ENCODE measurements at regions not wholly inside any gene's neighbourhood (a gene's known extent, or its start where the extent isn't known, plus 50 kb on each side); places are given as distances from the start of the nearest gene placed in this dataset.

DNA sequence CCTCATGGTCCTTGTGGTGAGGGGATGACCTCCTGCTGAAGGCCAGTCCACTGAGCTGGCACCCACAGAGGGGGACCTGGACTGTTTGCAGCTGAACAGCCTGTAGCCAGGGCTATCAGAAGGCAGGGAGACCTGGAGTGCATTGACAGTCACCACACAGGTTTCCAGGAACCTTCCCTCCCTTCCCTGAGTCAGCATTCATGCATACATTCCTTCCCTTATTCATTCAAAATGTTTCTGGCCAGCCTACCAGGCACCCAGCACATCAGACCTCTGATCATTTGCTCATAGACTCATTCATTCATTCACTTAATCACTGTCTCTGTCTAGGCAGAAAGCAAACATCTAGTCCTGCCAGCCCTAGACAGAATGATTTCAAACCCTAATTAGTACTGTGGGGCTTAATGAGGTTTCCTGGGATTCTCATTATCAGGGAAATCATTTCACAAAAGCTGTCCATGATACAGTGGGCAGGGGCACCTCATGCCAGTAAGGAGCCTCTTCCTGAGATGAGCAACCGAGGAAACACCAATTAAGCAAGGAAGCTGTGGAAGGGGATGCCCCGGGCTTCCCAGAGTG is 110.1 kb upstream of the PPP1R26 start:
- POLR2A ChIA-PET, result no interaction called here
- CTCF ChIA-PET, result no interaction called here
- no peak for DNase-seq (ENCODE audit: extremely low spot score)
- no peak for TF ChIP-seq CTBP1 (IDR thresholded peaks at IDR 0.05; ENCODE audit: borderline replicate concordance)
- TF ChIP-seq FOXK2 (IDR thresholded peaks at IDR 0.05), result no peak
- no peak for TF ChIP-seq ZNF384 (IDR thresholded peaks at IDR 0.05)
- no peak for TF ChIP-seq FOXM1 (IDR thresholded peaks at IDR 0.05; ENCODE audit: borderline replicate concordance)
- TF ChIP-seq LEF1 (IDR thresholded peaks at IDR 0.05; ENCODE audit: borderline replicate concordance), result no peak
- no peak for TF ChIP-seq FOXA1 (IDR thresholded peaks at IDR 0.05)
- no peak for TF ChIP-seq ARNT (IDR thresholded peaks at IDR 0.05)
- no peak for TF ChIP-seq HDGF (IDR thresholded peaks at IDR 0.05; ENCODE audit: borderline replicate concordance)
- no peak for TF ChIP-seq L3MBTL2 (conservative IDR thresholded peaks at IDR 0.05)
- no peak for TF ChIP-seq ELF4 (IDR thresholded peaks at IDR 0.05)
- no peak for TF ChIP-seq SP1 (IDR thresholded peaks at IDR 0.05)
- TF ChIP-seq, protein P1, sequence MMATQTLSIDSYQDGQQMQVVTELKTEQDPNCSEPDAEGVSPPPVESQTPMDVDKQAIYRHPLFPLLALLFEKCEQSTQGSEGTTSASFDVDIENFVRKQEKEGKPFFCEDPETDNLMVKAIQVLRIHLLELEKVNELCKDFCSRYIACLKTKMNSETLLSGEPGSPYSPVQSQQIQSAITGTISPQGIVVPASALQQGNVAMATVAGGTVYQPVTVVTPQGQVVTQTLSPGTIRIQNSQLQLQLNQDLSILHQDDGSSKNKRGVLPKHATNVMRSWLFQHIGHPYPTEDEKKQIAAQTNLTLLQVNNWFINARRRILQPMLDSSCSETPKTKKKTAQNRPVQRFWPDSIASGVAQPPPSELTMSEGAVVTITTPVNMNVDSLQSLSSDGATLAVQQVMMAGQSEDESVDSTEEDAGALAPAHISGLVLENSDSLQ (IDR thresholded peaks at IDR 0.05), result no peak
- TF ChIP-seq NFRKB (IDR thresholded peaks at IDR 0.05), result no peak
- no peak for TF ChIP-seq TARDBP (IDR thresholded peaks at IDR 0.05)
- TF ChIP-seq BHLHE40 (IDR thresholded peaks at IDR 0.05; ENCODE audit: borderline replicate concordance), result no peak

DNA sequence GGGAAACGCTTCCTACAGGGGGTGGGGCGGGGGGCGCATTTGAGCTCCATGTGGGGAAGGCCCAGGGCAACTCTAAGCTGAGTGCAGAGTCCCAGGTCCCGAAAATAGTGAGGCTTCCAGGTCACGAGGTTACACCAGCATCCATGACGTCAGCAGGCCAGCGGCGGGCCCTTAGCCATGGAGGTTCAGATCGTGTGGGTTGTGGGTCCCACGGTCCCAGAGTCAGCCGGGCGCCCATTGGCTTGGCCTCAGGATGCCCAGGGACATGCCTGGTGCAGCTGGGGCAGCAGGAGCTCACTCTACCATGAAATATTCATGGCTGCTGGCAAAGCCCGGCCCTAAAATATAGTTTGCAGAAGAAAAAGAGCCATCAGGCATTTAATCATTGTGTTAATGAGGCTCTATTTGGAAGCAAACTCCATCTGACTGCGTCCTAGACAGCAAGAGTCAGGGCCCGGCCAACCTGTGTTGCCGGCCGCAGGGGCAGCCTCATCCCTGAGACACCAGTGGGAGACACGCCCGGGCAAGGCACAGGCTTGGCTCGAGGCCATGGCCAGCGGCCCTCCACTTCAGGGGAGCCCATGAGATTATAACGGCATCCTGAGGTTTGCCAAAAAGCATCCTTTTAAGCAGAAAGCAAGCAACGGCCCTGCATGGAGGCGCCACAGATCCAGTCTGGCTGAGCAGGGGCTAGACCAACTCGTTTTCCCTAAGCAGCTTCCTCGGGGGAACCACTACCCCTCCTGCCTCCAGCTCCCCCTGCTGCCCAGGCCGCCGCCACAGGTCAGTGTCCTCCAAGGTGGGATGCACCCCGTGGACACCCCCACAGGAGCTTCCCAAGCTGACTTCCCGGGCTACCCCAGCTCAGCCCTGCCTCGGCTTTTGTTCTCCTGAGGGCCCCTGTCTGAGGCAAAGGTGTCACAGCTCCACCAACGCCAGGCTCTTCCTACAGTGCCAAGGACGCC is 108.9 kb upstream of the PPP1R26 start:
- no peak for DNase-seq (ENCODE audit: extremely low spot score)
- TF ChIP-seq HDGF (IDR thresholded peaks at IDR 0.05; ENCODE audit: borderline replicate concordance) (no peak), CTBP1 (IDR thresholded peaks at IDR 0.05; ENCODE audit: borderline replicate concordance) (no peak), SP1 (IDR thresholded peaks at IDR 0.05) (no peak), FOXM1 (IDR thresholded peaks at IDR 0.05; ENCODE audit: borderline replicate concordance) (no peak), FOXA1 (IDR thresholded peaks at IDR 0.05) (no peak), ZNF384 (IDR thresholded peaks at IDR 0.05) (no peak), LEF1 (IDR thresholded peaks at IDR 0.05; ENCODE audit: borderline replicate concordance) (no peak), L3MBTL2 (conservative IDR thresholded peaks at IDR 0.05) (no peak), ELF4 (IDR thresholded peaks at IDR 0.05) (no peak), TARDBP (IDR thresholded peaks at IDR 0.05) (no peak), BHLHE40 (IDR thresholded peaks at IDR 0.05; ENCODE audit: borderline replicate concordance) (no peak), ARNT (IDR thresholded peaks at IDR 0.05) (no peak), FOXK2 (IDR thresholded peaks at IDR 0.05) (no peak), NFRKB (IDR thresholded peaks at IDR 0.05) (no peak), SUZ12 (IDR thresholded peaks at IDR 0.05) (no peak)
- TF ChIP-seq, protein P1 (IDR thresholded peaks at IDR 0.05), result no peak
- ChIA-PET CTCF (no interaction called here), POLR2A (no interaction called here)

- ChIA-PET CTCF (no interaction called here), POLR2A (no interaction called here)
- TF ChIP-seq L3MBTL2 (conservative IDR thresholded peaks at IDR 0.05) (no peak), FOXM1 (IDR thresholded peaks at IDR 0.05; ENCODE audit: borderline replicate concordance) (no peak), CTBP1 (IDR thresholded peaks at IDR 0.05; ENCODE audit: borderline replicate concordance) (no peak), FOXK2 (IDR thresholded peaks at IDR 0.05) (no peak), TARDBP (IDR thresholded peaks at IDR 0.05) (no peak), SUZ12 (IDR thresholded peaks at IDR 0.05) (no peak), ARNT (IDR thresholded peaks at IDR 0.05) (no peak), HDGF (IDR thresholded peaks at IDR 0.05; ENCODE audit: borderline replicate concordance) (no peak), LEF1 (IDR thresholded peaks at IDR 0.05; ENCODE audit: borderline replicate concordance) (no peak), NFRKB (IDR thresholded peaks at IDR 0.05) (no peak), SP1 (IDR thresholded peaks at IDR 0.05) (no peak), BHLHE40 (IDR thresholded peaks at IDR 0.05; ENCODE audit: borderline replicate concordance) (no peak), ELF4 (IDR thresholded peaks at IDR 0.05) (no peak), FOXA1 (IDR thresholded peaks at IDR 0.05) (no peak), ZNF384 (IDR thresholded peaks at IDR 0.05) (no peak)
- TF ChIP-seq, protein P1 (IDR thresholded peaks at IDR 0.05), result no peak
- no peak for DNase-seq (ENCODE audit: extremely low spot score)
Measured at GRCh38 chr9:135371535-135371934, 108.0 kb upstream of the PPP1R26 start.

- CTCF ChIA-PET, result no interaction called here
- POLR2A ChIA-PET, result no interaction called here
- TF ChIP-seq SUZ12 (IDR thresholded peaks at IDR 0.05) (no peak), NFRKB (IDR thresholded peaks at IDR 0.05) (no peak), HDGF (IDR thresholded peaks at IDR 0.05; ENCODE audit: borderline replicate concordance) (no peak), FOXM1 (IDR thresholded peaks at IDR 0.05; ENCODE audit: borderline replicate concordance) (no peak), ELF4 (IDR thresholded peaks at IDR 0.05) (no peak), LEF1 (IDR thresholded peaks at IDR 0.05; ENCODE audit: borderline replicate concordance) (no peak), CTBP1 (IDR thresholded peaks at IDR 0.05; ENCODE audit: borderline replicate concordance) (no peak), FOXA1 (IDR thresholded peaks at IDR 0.05) (no peak), ARNT (IDR thresholded peaks at IDR 0.05) (no peak), TARDBP (IDR thresholded peaks at IDR 0.05) (no peak), ZNF384 (IDR thresholded peaks at IDR 0.05) (no peak), BHLHE40 (IDR thresholded peaks at IDR 0.05; ENCODE audit: borderline replicate concordance) (no peak), L3MBTL2 (conservative IDR thresholded peaks at IDR 0.05) (no peak), FOXK2 (IDR thresholded peaks at IDR 0.05) (no peak), SP1 (IDR thresholded peaks at IDR 0.05) (no peak)
- TF ChIP-seq, protein P1 (IDR thresholded peaks at IDR 0.05), result no peak
- no peak for DNase-seq (ENCODE audit: extremely low spot score)
Measured at GRCh38 chr9:135372036-135372435, 107.5 kb upstream of the PPP1R26 start.

Data from HEK293T (cell line).